OCI-LY3 (cell line): ENCODE measurements at regions not wholly inside any gene's neighbourhood (a gene's known extent, or its start where the extent isn't known, plus 50 kb on each side); places are given as distances from the start of the nearest gene placed in this dataset.

ENCODE experiments used
- CTCF ChIP-seq: fragments of 200-600, 300-600 bp; sonication (generic); IDR thresholded peaks from 2 replicates; pipeline ENCODE4 v1.5.1; 2014; ENCODE audit warnings: antibody characterized with exemption, low read length, low read depth
- EZH2phosphoT487 ChIP-seq: fragments of 200-600 bp; shearing (Covaris generic); IDR thresholded peaks from 2 replicates; pipeline ENCODE4 v1.6.1; 2018; ENCODE audit warnings: antibody characterized with exemption, mixed run types, low read depth

GRCh38 chr5:165260426-165260825 lies 1755.0 kb downstream of the MAT2B start:
- TF ChIP-seq CTCF (no peak), EZH2phosphoT487 (no peak)
